ENCODE measurements at regions not wholly inside any gene's neighbourhood (a gene's known extent, or its start where the extent isn't known, plus 50 kb on each side); places are given as distances from the start of the nearest gene placed in this dataset.
"Not testable (repeated sequence)": the region's sequence is repeated elsewhere in the genome, so short reads cannot be mapped to it uniquely, and the experiment has no call there.

- not testable (repeated sequence) for TF ChIP-seq CTCF (conservative IDR thresholded peaks at IDR 0.05 in 1 of 2, IDR thresholded peaks at IDR 0.05 in 1 of 2; ENCODE audit: low read depth in 1 of 2, low read length in 2 of 2); EZH2 (IDR thresholded peaks at IDR 0.05; ENCODE audit: low read length, missing control alignments)
Observed at GRCh38 chr1:121556560-121556959, 371.8 kb downstream of the SRGAP2C start.
